RKO (cell line): ENCODE measurements at regions not wholly inside any gene's neighbourhood (a gene's known extent, or its start where the extent isn't known, plus 50 kb on each side); places are given as distances from the start of the nearest gene placed in this dataset.
A peak's percentile ranks its signal among the peaks of the same experiment; 100 is the strongest.

Experiments
- DNase-seq: peaks from one replicate; pipeline ENCODE4 v3.0.0-alpha.2; 2016; ENCODE audit warnings: low spot score

DNA sequence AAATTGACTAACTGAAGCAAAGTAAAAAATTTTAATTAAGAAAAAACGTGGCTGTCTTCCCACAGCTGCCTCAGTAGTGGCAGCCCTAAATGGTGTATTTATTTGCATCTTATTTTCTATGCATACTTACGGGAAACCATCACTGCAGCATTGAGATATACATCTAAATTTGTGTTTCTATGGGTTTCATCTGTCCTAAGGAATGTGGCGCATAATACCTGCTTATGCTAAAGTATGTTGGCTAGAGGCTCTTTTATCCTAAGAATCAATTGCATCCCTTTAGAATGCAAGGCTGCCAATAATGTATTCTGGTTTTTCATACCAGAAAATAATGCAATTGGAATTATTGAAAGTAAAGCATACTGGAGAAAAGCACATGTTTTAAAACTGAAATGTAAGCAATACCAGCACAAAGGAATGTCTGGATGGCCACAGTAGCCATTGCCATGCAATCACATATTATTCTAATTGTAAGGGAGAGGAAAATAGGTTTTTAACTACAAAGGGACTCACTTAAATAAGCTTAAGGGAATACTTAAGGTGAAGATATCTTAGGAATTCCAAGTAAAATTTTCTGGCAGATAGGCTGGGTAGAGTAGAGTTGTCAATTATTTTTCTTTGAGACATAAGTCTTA, 834.5 kb upstream of the NECTIN3 start:
- no peak for DNase-seq

DNA sequence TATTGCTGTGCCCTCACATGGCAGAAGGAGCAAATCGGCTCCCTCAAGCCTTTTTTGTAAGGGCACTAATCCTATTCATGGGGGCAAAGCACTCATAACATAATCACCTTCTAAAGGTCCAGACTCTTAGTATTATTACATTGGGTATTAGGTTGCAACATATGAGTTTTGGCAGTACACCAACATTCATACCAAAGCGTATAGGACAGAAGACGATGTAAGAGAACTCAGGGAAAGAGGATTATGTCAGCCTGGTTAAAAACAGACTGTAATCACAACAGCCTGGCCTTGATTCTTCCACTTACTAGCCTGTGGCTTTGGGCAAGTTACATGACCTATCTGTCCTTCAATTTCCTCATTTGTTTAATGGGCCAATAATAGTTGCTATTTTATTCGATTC, 828.5 kb upstream of the NECTIN3 start:
- DNase-seq, result no peak

DNA sequence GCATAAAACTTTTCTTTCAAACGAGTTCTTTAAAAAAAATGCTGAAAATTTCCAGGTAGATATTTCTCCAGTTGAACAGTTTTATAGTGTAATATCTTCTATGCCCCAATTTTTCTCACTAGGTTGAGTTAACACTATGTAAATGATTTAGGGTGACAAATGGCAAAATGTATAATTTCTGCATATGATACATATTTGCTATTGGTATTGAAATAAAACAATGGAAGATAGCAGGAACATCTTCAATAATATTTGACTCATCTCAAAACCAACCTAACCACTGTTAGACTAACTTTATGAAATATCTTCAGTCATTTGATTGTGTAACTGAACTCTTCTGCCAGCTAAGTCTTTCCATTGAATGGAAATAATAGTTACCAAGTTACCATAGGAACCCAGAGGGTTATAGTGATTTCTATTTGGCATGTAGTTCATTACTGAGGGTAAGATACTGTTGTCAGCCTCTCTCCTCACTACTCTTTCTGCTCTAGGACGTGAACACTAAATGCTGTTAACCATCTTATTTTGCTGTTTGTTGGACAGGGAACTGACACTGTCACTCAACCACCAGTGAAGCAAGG, 824.7 kb upstream of the NECTIN3 start:
- DNase-seq, result no peak

DNA sequence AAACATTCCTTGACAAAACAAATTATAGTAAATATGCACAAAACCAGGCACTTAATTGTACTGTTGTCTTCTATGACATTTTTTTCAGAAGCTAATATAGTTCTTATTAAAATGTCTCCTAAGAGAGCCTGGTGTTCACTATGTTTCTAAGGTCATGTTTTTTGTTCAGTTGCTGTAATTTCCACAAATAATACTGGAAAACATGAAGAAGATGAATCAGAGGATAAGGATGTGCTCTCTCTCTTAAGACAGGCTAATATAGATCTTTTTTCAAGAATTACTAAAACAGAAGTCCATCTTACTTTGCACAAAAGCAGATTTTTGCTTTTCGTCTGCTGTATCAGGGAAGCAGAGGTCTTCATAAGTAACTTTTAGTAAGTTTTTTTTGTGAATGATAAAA, 823.0 kb upstream of the NECTIN3 start:
- DNase-seq, result no peak

DNA sequence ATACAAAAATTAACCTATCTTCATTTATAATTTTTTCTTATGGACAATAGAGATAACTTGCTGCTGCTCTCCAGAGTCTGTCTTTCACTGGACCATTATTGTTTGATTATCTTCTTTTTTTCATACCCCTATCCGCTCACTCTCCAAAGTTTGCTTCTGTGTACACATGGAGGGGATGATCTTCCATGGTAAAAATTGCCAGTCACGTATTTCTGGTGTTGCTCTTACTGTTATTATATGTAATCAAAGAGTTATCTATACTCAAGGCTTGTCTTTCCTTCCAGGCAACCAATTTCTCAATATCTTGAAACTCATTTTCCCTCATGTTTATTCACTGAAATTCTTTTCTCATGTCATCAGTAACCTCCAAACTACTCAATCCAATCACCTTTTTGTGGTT, 817.8 kb upstream of the NECTIN3 start:
- no peak for DNase-seq

DNA sequence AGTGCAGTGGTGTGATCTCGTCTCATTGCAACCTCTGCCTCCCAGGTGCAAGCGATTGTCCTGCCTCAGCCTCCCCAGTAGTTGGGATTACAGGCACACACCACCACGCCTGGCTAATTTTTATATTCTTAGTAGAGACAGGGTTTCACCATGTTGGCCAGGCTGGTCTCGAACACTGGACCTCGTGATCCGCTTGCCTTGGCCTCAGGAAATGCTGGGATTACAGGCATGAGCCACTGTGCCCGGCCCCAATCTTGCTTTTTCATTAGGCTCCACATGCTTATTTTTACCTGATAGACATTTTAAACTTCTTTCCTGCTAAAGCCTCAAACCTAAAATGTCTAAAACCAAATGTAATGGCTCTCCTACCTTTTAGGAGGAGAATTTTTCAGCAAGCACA, 817.0 kb upstream of the NECTIN3 start:
- DNase-seq, result no peak

DNA sequence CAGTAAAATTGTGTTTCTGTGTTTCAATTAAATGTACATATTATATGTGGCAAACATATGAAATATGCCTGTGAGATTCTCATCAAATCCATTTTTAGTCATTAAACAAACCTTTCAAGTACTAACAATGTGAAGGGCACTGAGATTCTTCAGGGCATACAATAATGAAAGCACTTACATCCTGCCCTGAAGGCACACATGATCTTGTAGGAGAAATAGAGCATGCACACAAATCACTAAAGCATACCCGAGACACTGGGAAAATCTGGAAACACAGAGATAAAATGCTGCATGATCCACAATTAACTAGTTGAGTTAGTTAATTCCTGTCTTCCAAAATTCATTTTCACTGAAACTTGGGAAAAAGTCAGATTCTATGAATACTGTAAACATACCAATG, 810.5 kb upstream of the NECTIN3 start:
- no peak for DNase-seq

DNA sequence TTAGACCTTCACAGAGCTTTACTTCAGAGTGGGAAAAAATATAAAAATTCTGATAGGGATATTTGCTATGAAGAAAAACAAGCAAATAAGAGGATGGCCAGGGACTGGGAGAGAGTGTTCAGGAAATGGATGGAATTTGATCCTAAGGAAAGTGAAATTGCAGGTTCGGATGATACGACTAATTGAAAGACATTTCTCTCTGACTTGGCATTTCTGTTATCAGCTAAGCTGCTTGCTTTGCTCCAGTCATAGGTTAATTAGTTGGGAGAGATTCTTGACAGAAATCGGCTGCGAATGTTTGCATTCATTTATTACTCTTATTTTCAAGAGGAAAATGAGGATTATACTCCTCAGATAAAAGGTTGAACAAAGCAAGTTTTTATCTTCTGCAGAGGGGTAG, 808.7 kb upstream of the NECTIN3 start:
- no peak for DNase-seq

DNA sequence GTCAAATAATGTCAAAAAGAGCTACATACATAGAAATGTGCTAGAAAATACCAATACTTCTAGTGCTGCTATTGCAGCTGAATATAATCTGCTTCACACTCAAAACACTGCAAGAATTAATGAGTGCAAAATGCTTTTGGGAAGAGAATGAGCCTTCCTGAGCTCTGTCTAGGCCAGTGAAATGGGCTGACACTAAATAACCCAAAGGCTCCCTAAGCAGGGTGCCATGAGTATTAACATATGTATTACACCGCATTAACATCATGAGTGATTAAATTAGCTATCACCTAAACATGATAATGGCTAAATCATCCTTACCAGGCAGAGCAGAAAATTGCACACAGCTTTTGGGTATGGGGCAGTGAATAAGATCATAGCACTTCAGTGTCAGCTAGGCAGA, 806.3 kb upstream of the NECTIN3 start:
- DNase-seq, result no peak

DNA sequence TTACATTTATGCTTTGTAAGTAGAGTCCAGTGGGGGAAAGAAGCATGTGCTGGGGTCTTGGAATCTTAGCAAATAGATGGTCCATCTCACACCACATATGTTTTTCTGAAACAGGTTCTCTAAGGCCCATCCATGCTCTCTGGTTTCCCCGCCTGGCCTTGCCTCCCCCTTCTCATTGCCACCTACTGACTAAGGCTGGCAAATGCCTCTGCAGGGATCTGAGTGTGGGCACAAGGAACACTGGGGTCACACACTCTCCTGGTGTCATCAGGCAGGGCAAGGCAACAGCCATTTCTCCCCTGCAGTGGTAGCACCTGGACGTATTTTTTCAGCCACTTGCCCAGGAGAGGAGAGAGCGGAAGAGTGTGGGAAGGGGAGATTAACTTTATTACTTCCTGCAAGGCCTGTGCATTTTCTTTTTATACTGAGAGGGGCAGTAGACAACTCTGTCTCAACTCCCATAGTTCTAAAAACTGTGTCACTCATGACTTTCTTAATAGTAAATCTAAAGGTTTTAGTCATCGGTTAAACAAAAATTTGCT, 804.2 kb upstream of the NECTIN3 start:
- no peak for DNase-seq

DNA sequence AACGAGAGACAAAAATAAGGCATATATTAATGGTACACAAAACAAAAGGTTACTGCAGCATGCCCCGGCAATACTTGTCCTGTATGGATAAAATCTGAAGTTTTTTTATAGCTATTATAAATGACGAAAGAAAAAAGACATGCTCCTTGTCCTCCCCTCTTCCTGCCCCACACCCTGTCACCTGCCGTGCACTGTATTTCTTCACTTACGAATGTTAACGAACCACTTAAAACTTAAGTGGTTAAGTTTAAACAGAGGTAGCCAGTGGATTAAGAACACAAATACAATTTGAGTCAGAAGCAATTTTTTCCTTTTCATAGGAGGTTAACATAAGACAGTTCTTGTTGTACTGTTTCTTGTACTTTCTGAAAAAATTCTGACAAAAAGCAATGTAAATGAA, 799.1 kb upstream of the NECTIN3 start:
- DNase-seq, result no peak

DNA sequence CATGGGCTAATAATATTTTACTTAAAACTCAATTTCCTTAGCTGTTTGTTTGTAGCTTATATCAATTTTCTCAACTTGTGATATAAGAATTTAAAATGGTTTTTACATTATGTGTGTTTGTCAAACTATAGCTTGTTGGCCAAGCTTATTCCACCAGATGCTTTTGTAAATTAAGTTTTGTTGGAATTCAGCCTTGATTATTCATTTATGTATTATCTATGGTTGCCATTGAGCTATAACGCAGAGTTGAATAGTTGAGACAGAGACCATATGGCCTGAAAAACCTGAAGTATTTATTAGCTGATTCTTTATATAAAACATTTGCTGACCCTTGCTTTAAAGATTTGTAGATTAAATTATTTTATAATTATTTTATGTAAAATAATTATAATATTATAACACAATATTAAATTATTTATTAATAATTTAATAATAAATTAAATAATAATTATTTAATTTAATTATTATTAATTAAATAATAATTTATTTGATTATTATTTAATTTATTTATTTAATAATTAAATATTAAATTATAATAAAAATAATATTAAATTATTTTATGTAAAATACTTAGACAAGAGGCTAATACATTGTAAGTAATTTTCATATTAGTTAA, 779.6 kb upstream of the NECTIN3 start:
- DNase-seq, result no peak

DNA sequence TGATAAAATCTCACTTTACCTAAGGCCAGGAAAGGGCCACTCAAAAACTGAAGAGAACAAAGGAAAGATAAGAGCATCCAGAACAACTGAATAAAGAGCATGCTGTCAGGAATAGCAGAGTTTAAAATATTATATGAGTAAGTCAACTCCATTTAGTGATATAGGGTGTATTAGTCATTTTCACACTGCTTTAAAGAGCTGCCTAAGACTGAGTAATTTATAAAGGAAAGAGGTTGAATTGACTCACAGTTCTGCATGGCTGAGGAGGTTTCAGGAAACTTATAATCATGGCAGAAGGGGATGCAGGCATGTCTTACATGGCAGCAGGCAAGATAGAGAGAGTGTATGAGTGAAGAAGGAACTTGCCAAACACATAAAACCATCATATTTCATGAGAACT, 778.0 kb upstream of the NECTIN3 start:
- peak; percentile 43 for DNase-seq

DNA sequence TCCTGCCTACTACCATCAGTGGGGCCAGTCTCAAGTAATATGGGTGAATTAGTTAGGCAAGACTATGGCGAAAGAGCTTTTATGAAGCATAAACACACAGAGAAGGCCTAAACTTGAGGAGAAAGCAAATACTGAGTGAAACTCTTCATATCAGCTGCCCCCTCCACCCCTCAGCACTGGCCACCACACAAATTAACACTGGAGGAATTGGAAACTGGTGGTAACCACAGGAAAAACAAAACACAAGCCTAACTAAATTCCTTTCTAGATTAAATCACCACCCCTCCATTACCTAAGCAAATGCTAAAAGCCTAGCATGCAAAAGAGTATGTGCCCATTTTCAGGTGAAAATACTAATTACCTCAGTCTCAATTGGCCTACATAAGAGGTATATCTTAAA, 774.7 kb upstream of the NECTIN3 start:
- DNase-seq, result no peak

DNA sequence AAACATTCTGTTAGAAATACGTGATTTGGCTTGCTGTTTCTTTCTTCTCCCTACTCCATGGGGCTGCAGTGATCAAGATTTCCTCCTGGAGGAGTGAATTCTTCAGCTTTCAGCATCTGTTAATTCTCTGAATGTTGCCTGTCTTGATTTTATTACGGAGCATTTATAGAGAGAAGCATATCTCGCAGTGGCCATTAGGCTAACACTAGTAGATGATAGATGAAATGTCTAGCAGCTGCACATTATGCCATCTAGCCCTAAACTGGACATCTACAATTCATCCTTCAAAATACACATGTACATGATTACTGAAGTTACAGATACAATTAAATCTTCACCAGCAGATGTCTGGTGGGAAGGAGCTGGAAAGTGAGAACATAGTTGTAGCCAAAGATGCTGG, 769.8 kb upstream of the NECTIN3 start:
- DNase-seq, result no peak

DNA sequence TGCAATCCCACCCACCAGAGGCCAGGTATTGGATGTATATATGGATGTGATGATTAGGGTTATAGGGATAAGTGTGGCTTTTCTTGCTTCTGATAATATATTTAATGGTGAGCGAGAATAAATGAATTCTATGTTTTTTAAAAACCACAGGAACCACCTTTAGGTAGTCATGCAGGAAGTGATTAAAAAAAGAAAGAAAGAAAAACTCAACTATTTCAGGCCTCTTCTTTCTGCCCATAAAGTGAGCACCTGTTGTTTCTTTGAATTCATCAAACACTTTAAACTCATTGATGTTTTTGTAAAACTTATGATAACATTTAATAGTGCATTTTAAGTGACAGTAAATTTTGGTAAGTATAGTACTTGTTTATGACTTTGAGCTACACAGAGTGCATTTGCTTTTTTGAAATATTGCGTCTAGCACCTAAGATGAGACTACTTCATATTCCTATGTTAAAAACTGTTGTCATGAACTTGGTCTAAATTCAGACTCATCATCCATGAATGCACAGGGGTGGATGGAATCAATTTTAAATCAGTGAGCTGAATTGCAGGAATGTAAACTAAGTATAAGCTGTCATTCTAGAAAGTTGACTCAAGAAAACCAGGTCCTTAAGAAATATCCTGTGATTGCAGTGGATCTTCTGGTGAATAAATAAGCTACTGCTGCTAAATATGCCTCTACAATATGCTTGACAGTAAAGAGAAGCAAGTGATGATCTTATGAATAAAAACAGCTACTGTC, 764.4 kb upstream of the NECTIN3 start:
- no peak for DNase-seq

DNA sequence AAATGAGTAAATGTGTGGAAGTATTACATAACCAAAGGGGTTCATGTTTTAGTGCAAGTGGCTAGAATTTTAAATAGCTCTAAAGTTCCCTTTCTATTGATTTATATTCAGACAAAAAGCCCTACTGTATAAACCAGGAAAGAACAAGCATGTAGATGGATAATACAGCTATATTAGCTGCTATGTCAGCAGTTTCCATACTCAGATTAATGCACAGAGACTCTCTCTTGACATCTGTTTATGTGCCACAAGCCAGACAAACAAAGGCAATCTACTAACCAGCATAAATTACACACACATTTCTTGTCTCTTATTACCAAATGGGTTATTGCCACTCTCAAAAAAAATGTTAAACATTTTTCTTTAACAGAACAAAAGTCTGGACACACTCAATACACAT, 760.1 kb upstream of the NECTIN3 start:
- no peak for DNase-seq

DNA sequence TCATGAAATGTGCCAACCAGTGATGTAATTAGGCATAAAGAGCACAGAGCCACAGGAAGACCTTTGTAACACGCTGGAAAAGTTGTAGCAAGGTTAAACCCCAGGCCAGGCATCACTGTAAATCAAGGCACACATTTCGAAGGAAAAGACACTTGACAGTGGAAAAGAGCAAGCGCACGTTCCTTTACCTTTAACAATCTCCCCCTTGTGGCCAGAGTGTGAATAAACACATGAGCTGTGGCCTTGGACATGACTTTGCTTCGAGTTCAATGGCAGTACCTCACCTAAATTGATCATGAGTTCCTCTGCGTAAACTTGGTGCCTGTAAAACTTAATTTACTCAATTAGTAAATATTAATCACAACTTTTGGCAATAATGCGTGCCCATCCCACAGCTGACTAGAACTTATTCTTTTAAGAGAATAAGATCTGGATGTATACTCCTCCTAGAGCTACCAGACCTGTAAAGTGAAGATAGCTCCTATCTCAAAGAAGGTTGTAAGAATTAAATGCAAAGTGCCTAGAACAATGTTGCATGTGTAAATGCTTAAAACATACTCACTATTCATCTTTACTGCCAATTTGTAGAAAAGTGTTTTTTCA, 757.0 kb upstream of the NECTIN3 start:
- DNase-seq, result peak; percentile 68

DNA sequence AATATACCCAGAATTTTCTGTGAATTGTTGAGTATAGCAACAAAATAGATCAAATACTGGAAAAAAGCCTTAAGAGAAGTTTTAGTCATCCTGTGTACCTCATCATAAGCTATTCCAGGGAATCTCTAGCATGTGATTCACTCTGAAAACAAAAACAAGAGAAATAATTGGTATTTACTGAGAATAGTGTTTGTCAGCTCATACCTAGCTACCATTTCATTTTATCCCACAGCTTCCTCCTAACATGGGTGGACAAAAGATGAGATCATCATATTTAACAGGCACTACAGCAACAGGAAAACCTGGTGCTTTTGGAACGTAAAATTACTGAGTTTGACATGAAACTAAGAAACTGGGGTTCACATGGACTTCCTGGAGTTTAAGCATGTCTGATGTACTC, 753.5 kb upstream of the NECTIN3 start:
- no peak for DNase-seq

DNA sequence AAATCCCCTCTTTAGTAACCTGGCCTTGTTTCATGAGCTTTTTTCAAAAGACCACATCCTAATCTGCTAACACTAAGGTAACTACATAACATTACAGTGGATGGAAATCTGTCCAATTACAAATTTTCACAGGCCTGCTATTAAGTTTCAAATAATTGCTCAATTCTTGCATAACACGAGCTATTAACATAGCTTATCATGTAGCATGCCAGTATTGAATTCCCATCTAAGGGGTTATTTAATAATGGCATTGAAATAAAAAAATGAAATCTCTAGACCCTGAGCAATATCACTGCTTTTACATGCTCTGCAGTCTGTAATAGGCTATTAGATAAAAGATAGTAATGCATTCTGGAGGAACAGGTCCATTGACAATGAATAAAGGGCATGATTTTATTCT, 748.3 kb upstream of the NECTIN3 start:
- no peak for DNase-seq

DNA sequence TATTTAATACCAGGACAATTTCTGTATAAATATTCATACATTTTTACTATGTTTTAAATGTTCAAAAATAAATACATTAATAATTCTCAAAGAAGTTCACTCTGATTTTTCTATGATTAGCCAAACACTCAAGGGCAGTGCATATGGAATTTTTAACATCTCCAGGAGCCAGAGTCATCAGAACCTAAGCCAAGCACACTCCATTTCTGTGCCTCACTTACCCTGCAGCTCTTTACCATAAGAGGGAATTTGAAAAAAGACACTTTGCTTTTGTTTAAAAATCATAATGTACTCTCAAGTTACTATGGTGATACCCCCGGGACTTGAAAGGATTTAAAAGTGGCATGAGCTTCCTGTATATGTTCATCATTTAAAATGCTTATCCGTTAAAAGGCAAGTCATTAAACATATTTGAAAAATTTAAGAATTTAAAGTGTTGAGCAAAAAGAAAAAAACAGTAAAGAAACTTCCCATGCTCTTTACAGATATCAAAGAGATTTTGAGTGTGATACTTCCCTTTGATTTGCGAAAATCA, 747.4 kb upstream of the NECTIN3 start:
- no peak for DNase-seq

DNA sequence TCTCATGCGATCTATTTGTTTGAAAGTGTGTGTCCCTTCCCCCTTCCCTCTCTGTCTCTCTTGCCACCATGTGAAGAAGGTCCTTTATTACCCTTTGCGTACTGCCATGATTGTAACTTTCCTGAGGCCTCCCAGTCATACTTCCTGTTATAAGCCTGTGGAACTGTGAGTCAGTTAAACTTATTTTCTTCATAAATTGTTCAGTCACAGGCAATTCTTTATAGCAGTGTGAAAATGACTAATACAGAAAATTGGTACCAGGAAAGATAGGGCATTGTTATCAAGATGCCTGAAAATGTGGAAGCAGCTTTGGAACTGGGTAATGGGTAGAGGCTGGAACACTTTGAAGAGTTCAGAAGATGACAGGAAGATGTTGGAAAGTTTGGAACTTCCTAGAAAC, 743.7 kb upstream of the NECTIN3 start:
- DNase-seq, result no peak
